Endothelial cell (in vitro differentiated cells): ENCODE measurements at regions not wholly inside any gene's neighbourhood (a gene's known extent, or its start where the extent isn't known, plus 50 kb on each side); places are given as distances from the start of the nearest gene placed in this dataset.

Experiments
- DNase-seq: peaks from one replicate; pipeline ENCODE4 v3.0.0; 2021; ENCODE audit warnings: low spot score
- H3K27ac Mint-ChIP-seq: one replicate; pipeline ENCODE4 v1.8.0; 2021; ENCODE audit warnings: mixed read lengths, inconsistent platforms; ENCODE audit not compliant: unreplicated experiment
- H3K27me3 Mint-ChIP-seq: one replicate; pipeline ENCODE4 v1.8.0; 2021; ENCODE audit warnings: mild to moderate bottlenecking, moderate library complexity, mixed read lengths, inconsistent platforms; ENCODE audit not compliant: unreplicated experiment
- H3K36me3 Mint-ChIP-seq: one replicate; pipeline ENCODE4 v1.8.0; 2021; ENCODE audit warnings: mild to moderate bottlenecking, low read depth, mixed read lengths, inconsistent platforms; ENCODE audit not compliant: unreplicated experiment
- H3K4me1 Mint-ChIP-seq: one replicate; pipeline ENCODE4 v1.8.0; 2021; ENCODE audit warnings: mild to moderate bottlenecking, mixed read lengths, inconsistent platforms; ENCODE audit not compliant: unreplicated experiment
- H3K4me3 Mint-ChIP-seq: one replicate; pipeline ENCODE4 v1.8.0; 2021; ENCODE audit warnings: mild to moderate bottlenecking, mixed read lengths, inconsistent platforms; ENCODE audit not compliant: unreplicated experiment
- H3K9me3 Mint-ChIP-seq: one replicate; pipeline ENCODE4 v1.8.0; 2021; ENCODE audit warnings: mixed read lengths, inconsistent platforms; ENCODE audit not compliant: unreplicated experiment
- TF ChIP-seq, protein P1 (sequence below): fragments of 200-600 bp; sonication (generic); IDR thresholded peaks from one replicate; pipeline ENCODE4 v1.5.0; 2021; ENCODE audit warnings: antibody characterized with exemption; ENCODE audit not compliant: unreplicated experiment

DNA sequence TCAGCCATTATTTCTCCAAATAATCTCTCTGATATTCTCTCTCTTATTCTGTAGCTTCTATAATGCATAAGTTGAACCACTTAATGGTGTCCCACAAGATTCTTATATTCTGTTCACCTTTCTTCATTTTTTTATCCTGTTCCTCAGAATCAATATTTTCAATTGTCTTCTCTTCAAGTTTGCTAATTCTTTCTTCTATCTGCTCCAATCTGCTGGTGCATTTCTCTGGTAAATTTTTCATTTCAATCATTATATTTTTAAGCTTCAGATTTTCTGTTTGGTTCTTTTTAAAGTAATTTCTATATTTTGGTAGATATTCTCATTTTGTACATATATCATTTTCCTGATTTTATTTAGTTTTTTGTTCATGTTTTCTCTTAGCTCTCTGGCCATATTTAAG lies 272.6 kb downstream of the ZEB1 start:
- H3K4me3 Mint-ChIP-seq, result no peak overlapping the region
- DNase-seq, result no peak
- H3K9me3 Mint-ChIP-seq, result no peaks in the 10 kb centered on the region
- peaks cover 3% of the 10 kb centered on the region for H3K4me1 Mint-ChIP-seq
- H3K27ac Mint-ChIP-seq, result no peak overlapping the region
- TF ChIP-seq, protein P1, sequence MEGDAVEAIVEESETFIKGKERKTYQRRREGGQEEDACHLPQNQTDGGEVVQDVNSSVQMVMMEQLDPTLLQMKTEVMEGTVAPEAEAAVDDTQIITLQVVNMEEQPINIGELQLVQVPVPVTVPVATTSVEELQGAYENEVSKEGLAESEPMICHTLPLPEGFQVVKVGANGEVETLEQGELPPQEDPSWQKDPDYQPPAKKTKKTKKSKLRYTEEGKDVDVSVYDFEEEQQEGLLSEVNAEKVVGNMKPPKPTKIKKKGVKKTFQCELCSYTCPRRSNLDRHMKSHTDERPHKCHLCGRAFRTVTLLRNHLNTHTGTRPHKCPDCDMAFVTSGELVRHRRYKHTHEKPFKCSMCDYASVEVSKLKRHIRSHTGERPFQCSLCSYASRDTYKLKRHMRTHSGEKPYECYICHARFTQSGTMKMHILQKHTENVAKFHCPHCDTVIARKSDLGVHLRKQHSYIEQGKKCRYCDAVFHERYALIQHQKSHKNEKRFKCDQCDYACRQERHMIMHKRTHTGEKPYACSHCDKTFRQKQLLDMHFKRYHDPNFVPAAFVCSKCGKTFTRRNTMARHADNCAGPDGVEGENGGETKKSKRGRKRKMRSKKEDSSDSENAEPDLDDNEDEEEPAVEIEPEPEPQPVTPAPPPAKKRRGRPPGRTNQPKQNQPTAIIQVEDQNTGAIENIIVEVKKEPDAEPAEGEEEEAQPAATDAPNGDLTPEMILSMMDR, result no peak
- H3K27me3 Mint-ChIP-seq, result no peaks in the 10 kb centered on the region
- peaks cover 4% of the 10 kb centered on the region for H3K36me3 Mint-ChIP-seq

DNA sequence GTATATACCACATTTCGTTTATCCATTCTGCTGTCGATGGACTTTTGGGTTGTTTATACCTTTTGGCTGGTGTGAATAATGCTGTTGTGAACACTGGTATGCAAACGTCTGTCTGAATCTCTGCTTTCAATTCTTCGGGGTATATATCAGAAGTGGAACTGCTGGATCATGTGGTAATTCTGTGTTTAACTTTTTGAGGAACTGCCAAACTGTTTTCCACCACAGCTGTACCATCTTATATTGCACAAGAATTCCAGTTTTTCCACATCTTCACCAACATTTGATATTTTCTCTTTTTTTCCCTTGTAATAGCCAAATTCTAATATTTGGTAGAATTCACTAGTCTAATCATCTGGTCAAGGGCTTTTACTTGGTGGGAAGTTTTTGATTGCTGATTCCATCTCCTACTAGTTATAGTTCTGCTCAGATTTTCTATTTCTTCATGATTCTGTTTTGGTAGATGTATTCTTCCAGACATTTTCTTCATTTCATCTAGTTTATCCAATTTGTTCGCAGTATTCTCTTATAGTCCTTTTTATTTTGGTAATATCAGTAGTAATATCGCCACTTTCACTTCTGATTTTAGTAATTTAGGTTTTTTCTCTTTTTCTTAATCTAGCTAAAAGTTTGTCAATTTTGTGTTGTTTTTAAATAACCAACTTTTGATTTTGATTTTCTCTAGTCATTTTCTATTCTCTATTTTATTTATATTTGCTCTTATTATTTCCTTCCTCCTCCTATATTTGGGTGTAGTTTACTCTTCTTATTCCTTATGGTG lies 271.2 kb downstream of the ZEB1 start:
- Mint-ChIP-seq H3K36me3 (peaks cover 4% of the 10 kb centered on the region), H3K4me3 (no peak overlapping the region), H3K9me3 (no peaks in the 10 kb centered on the region), H3K27ac (no peak overlapping the region), H3K27me3 (no peaks in the 10 kb centered on the region), H3K4me1 (no peaks in the 10 kb centered on the region)
- TF ChIP-seq, protein P1, result no peak
- no peak for DNase-seq

DNA sequence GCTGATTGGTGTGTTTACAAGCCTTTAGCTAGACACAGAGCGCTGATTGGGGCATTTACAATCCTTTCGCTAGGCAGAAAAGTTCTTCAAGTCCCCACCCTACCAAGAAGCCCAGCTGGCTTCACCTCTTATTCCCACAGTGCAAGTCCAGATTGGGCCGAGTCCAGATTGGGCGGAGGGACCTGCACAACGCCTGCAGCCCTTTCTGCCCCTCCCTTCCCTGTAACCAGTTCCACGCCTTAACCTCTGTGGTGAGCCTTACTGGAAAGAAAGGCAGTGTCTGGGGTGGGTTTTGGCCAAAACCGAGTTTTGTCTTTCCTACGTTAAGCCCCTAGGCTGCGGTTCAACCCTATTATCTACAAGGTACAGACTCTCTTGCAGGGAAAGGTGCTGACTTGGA lies 268.7 kb downstream of the ZEB1 start:
- no peak overlapping the region for H3K27ac Mint-ChIP-seq
- no peaks in the 10 kb centered on the region for H3K27me3 Mint-ChIP-seq
- no peaks in the 10 kb centered on the region for H3K9me3 Mint-ChIP-seq
- no peaks in the 10 kb centered on the region for H3K36me3 Mint-ChIP-seq
- H3K4me3 Mint-ChIP-seq, result no peak overlapping the region
- TF ChIP-seq, protein P1, result no peak
- peaks cover 5% of the 10 kb centered on the region for H3K4me1 Mint-ChIP-seq
- no peak for DNase-seq

DNA sequence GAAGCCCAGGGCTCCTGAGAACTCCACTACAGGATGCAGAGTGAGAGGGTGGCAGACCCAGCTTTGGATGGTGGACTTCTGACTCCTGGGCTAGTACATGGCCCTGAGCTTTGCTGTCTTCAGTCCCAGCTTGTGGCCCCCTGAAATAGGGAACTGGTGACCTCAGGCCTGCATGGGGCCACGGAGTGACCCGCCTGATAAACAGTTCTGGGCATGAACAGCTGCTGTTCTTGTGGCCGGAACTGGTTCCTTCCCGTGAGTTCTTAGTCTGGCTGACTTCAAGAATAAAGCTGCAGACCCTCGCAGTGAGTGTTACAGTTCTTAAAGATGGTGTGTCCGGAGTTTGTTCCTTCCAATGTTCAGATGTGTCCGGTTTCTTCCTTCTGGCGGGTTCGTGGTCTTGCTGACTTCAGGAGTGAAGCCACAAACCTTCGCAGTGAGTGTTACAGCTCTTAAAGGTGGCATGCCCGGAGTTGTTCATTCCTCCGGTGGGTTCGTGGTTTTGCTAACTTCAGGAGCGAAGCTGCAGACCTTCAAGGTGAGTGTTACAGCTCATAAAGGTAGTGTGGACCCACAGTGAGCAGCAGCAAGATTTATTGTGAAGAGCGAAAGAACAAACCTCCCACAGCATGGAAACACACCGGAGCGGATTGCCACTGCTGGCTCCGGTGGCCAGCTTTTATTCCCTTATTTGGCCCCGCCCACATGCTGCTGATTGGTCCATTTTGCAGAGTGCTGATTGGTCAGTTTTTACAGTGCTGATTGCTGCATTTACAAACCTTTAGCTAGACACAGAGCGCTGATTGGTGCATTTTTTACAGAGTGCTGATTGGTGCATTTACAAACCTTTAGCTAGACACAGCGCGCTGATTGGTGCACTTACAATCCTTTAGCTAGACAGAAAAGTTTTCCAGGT lies 268.0 kb downstream of the ZEB1 start:
- no peak for DNase-seq
- H3K4me1 Mint-ChIP-seq, result peaks cover 5% of the 10 kb centered on the region
- H3K36me3 Mint-ChIP-seq, result no peaks in the 10 kb centered on the region
- no peaks in the 10 kb centered on the region for H3K27me3 Mint-ChIP-seq
- H3K27ac Mint-ChIP-seq, result no peak overlapping the region
- TF ChIP-seq, protein P1, result no peak
- no peaks in the 10 kb centered on the region for H3K9me3 Mint-ChIP-seq
- H3K4me3 Mint-ChIP-seq, result no peak overlapping the region

DNA sequence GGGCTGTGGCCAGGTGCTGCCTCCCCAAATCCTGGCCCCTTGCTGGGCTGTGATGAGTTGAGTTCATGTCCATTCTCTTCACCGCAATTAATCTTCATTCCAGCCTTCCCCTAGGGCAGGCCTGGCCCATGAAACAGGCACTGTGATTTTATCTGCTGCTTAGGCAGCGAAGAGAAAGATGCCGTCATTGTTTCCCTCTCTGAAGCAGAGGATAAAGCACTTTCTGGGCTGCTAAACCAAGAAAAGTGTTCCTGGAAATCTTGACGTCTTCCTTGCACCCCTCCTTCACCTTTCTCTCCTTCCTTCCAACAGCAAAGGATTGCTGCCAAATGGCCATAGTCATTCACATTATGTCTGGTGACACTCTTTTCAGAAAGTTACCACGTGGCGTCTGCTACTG lies 265.9 kb downstream of the ZEB1 start:
- Mint-ChIP-seq H3K9me3 (no peaks in the 10 kb centered on the region), H3K4me3 (no peak overlapping the region), H3K27me3 (no peaks in the 10 kb centered on the region), H3K4me1 (peaks cover 5% of the 10 kb centered on the region), H3K36me3 (no peaks in the 10 kb centered on the region), H3K27ac (no peak overlapping the region)
- TF ChIP-seq, protein P1, result no peak
- no peak for DNase-seq
